GM21360 (cell line): ENCODE measurements at regions not wholly inside any gene's neighbourhood (a gene's known extent, or its start where the extent isn't known, plus 50 kb on each side); places are given as distances from the start of the nearest gene placed in this dataset.
"Not testable (repeated sequence)": the region's sequence is repeated elsewhere in the genome, so short reads cannot be mapped to it uniquely, and the experiment has no call there.

Experiments used
- ATAC-seq: cut with Tn5 transposase; IDR thresholded peaks from one replicate; pipeline ENCODE4 v1.9.1; 2021; ENCODE audit warnings: mild to moderate bottlenecking, moderate library complexity; ENCODE audit not compliant: unreplicated experiment

- ATAC-seq = no peak
These were observed 648.8 kb downstream of the QKI start for GRCh38 chr6:164063346-164063745.

GRCh38 chr6:164062872-164063271, 648.4 kb downstream of the QKI start:
- ATAC-seq = no peak

- no peak for ATAC-seq
These were observed 643.4 kb downstream of the QKI start for GRCh38 chr6:164057876-164058275.

GRCh38 chr6:164051427-164051826, 636.9 kb downstream of the QKI start:
- no peak for ATAC-seq

GRCh38 chr6:164049517-164049988, 635.0 kb downstream of the QKI start:
- ATAC-seq = no peak

- no peak for ATAC-seq
These were observed 634.5 kb downstream of the QKI start for GRCh38 chr6:164048840-164049516.

- no peak for ATAC-seq
These were observed 630.6 kb downstream of the QKI start for GRCh38 chr6:164045082-164045481.

- not testable (repeated sequence) for ATAC-seq
These were observed 629.1 kb downstream of the QKI start for GRCh38 chr6:164043656-164044055.

- no peak for ATAC-seq
These were observed 627.7 kb downstream of the QKI start for GRCh38 chr6:164042212-164042611.

GRCh38 chr6:164040994-164041393, 626.5 kb downstream of the QKI start:
- ATAC-seq = no peak

GRCh38 chr6:164039954-164040375, 625.4 kb downstream of the QKI start:
- no peak for ATAC-seq

- no peak for ATAC-seq
These were observed 622.8 kb downstream of the QKI start for GRCh38 chr6:164037171-164037870.

- ATAC-seq = no peak
These were observed 621.5 kb downstream of the QKI start for GRCh38 chr6:164035900-164036485.

- ATAC-seq = no peak
These were observed 620.2 kb downstream of the QKI start for GRCh38 chr6:164034602-164035140.

GRCh38 chr6:164025180-164025579, 610.7 kb downstream of the QKI start:
- ATAC-seq = no peak

- no peak for ATAC-seq
These were observed 609.0 kb downstream of the QKI start for GRCh38 chr6:164023535-164023934.

- ATAC-seq = no peak
These were observed 608.1 kb downstream of the QKI start for GRCh38 chr6:164022632-164023031.

- no peak for ATAC-seq
These were observed 607.2 kb downstream of the QKI start for GRCh38 chr6:164021589-164022250.

- ATAC-seq = no peak
These were observed 605.6 kb downstream of the QKI start for GRCh38 chr6:164020142-164020541.

GRCh38 chr6:164018133-164018532, 603.6 kb downstream of the QKI start:
- no peak for ATAC-seq

GRCh38 chr6:164016056-164016455, 601.5 kb downstream of the QKI start:
- no peak for ATAC-seq
